ENCODE measurements at regions not wholly inside any gene's neighbourhood (a gene's known extent, or its start where the extent isn't known, plus 50 kb on each side); places are given as distances from the start of the nearest gene placed in this dataset.

GRCh38 chr1:82094136-82094535 lies 293.4 kb downstream of the ADGRL2 start:
- in situ Hi-C loops (cut with MboI; ENCODE audit: low sequenced_read_pairs): no loop called here
- Histone ChIP-seq H2AK9ac (replicated peaks; ENCODE audit: low read depth, low read length, poor library complexity) (no peak overlapping the region), H3K9me1 (ENCODE audit: insufficient read depth, low read length) (no peaks in the 10 kb centered on the region), H3K4me3 (ENCODE audit: insufficient read depth, low read depth, low read length) (no peak overlapping the region), H3K9me3 (ENCODE audit: control insufficient read depth, insufficient read depth, low read length) (no peaks in the 10 kb centered on the region), H2BK20ac (ENCODE audit: low read depth, low read length) (no peak overlapping the region), H4K8ac (ENCODE audit: low read depth in 2 of 2, low read length in 2 of 2) (no peak overlapping the region), H4K91ac (ENCODE audit: insufficient read depth, low read depth, low read length) (no peak overlapping the region), H3K23ac (ENCODE audit: low read depth, low read length) (no peak overlapping the region), H3K4me2 (ENCODE audit: low read depth, low read length) (no peak overlapping the region), H2AFZ (replicated peaks; ENCODE audit: low read length, poor library complexity) (no peak overlapping the region), H2BK120ac (ENCODE audit: low read depth, low read length) (no peak overlapping the region), H2AK5ac (ENCODE audit: low read depth, low read length) (no peak overlapping the region), H2BK5ac (ENCODE audit: low read depth, low read length, poor library complexity, severe bottlenecking) (no peak overlapping the region), H3K79me1 (ENCODE audit: low read depth in 1 of 2, low read length in 2 of 2) (no peaks in the 10 kb centered on the region), H4K20me1 (ENCODE audit: insufficient read depth, low read length) (no peaks in the 10 kb centered on the region), H3K36me3 (ENCODE audit: control insufficient read depth, insufficient read depth, low read length) (no peaks in the 10 kb centered on the region), H4K5ac (ENCODE audit: low read depth, low read length) (no peak overlapping the region), H3K9ac (ENCODE audit: low read depth, low read length) (no peak overlapping the region), H3K4ac (ENCODE audit: low read depth, low read length) (no peak overlapping the region), H3K14ac (replicated peaks; ENCODE audit: low read depth, low read length) (no peak overlapping the region), H3K4me1 (ENCODE audit: control insufficient read depth, insufficient read depth, low read length) (no peaks in the 10 kb centered on the region), H3K27me3 (ENCODE audit: control insufficient read depth, insufficient read depth, low read length) (no peaks in the 10 kb centered on the region), H2BK15ac (ENCODE audit: low read depth, low read length) (no peak overlapping the region), H3K18ac (ENCODE audit: low read depth, low read length) (no peak overlapping the region), H3K27ac (ENCODE audit: insufficient read depth, low read length) (no peak overlapping the region), H3K56ac (ENCODE audit: extremely low read depth, insufficient read depth, low read length) (no peak overlapping the region)
- no TSS peak for BruUV-seq (replicated peaks)
- TF ChIP-seq CEBPB (IDR thresholded peaks at IDR 0.05; ENCODE audit: low read depth, low read length) (no peak), CHD1 (IDR thresholded peaks at IDR 0.05; ENCODE audit: low read depth, low read length) (no peak), MAZ (IDR thresholded peaks at IDR 0.05; ENCODE audit: borderline replicate concordance, low read depth, low read length) (no peak), SMC3 (IDR thresholded peaks at IDR 0.05; ENCODE audit: low read depth, low read length) (no peak)
- TF ChIP-seq, protein P1, sequence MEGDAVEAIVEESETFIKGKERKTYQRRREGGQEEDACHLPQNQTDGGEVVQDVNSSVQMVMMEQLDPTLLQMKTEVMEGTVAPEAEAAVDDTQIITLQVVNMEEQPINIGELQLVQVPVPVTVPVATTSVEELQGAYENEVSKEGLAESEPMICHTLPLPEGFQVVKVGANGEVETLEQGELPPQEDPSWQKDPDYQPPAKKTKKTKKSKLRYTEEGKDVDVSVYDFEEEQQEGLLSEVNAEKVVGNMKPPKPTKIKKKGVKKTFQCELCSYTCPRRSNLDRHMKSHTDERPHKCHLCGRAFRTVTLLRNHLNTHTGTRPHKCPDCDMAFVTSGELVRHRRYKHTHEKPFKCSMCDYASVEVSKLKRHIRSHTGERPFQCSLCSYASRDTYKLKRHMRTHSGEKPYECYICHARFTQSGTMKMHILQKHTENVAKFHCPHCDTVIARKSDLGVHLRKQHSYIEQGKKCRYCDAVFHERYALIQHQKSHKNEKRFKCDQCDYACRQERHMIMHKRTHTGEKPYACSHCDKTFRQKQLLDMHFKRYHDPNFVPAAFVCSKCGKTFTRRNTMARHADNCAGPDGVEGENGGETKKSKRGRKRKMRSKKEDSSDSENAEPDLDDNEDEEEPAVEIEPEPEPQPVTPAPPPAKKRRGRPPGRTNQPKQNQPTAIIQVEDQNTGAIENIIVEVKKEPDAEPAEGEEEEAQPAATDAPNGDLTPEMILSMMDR (conservative IDR thresholded peaks at IDR 0.05; ENCODE audit: low read depth, low read length): no peak
- POLR2A ChIA-PET (ENCODE audit: unreplicated experiment): no interaction called here
- no CpG with 5 or more reads among the region's 2 CpGs for WGBS, 2 experiments (ENCODE audit: extremely low coverage in 2 of 2, insufficient read length in 1 of 2)
- CTCF ChIA-PET: no interaction called here
- intact Hi-C loops (cut with micrococcal nuclease): no loop called here
- dilution Hi-C loops (cut with HindIII; ENCODE audit: low sequenced_read_pairs, unreplicated experiment): no loop called here
- no peak for ATAC-seq (ENCODE audit: low read depth)
- DNase-seq: no peak
